Peyer's patch (tissue), 4 donors: ENCODE measurements at regions not wholly inside any gene's neighbourhood (a gene's known extent, or its start where the extent isn't known, plus 50 kb on each side); places are given as distances from the start of the nearest gene placed in this dataset.

ENCODE experiments used
- DNase-seq, 3 donors: peaks; one replicate each; pipeline ENCODE4 v3.0.0-alpha.2; 2017 to 2019
- H3K27ac ChIP-seq, 4 donors: fragments of 200-600 bp; sonication (generic); one replicate each; pipeline ENCODE4 v1.5.1; 2016 to 2019
- H3K27me3 ChIP-seq, 2 donors: fragments of 200-600 bp; sonication (generic); one replicate each; pipeline ENCODE4 v1.5.1; 2019
- H3K36me3 ChIP-seq, 3 donors: fragments of 200-600 bp; sonication (generic); one replicate each; pipeline ENCODE4 v1.5.1; 2016 to 2019
- H3K4me1 ChIP-seq, 4 donors: fragments of 200-600 bp; sonication (generic); one replicate each; pipeline ENCODE4 v1.5.1; 2016 to 2019
- H3K4me3 ChIP-seq, 4 donors: fragments of 200-600 bp; sonication (generic); 1 replicate in 3 of 4; 2 replicates in 1 of 4; pipeline ENCODE4 v1.5.1; 2016 to 2019; ENCODE audit warnings: mild to moderate bottlenecking in 1 of 4
- H3K9me3 ChIP-seq, 4 donors: fragments of 200-600 bp; sonication (generic); one replicate each; pipeline ENCODE4 v1.5.1; 2016 to 2019; ENCODE audit warnings: mild to moderate bottlenecking in 1 of 4
- CTCF ChIP-seq, 6 experiments: fragments of 450-650 bp in 4 of 6; fragments of 200-600 bp in 2 of 6; sonication (generic) in 1 of 6; IDR thresholded peaks; one replicate each; pipeline ENCODE4 v1.5.1; 2017 to 2019; ENCODE audit warnings: antibody characterized with exemption in 6 of 6, mild to moderate bottlenecking in 3 of 6, moderate library complexity in 1 of 6
- POLR2A ChIP-seq, 2 donors: fragments of 450-650 bp; IDR thresholded peaks; one replicate each; pipeline ENCODE4 v1.5.1; 2017; ENCODE audit warnings: antibody characterized with exemption in 2 of 2, mild to moderate bottlenecking in 2 of 2, moderate library complexity in 2 of 2

GRCh38 chr9:86751207-86751606 is 196.1 kb downstream of the GAS1 start:
- DNase-seq, result no peak
- Histone ChIP-seq H3K4me3 (no peak overlapping the region), H3K27ac (no peak overlapping the region), H3K27me3 (no peaks in the 10 kb centered on the region), H3K36me3 (no peaks in the 10 kb centered on the region), H3K9me3 (no peaks in the 10 kb centered on the region), H3K4me1 (no peaks in the 10 kb centered on the region)
- TF ChIP-seq POLR2A (IDR thresholded peaks at IDR 0.05), result no peak
- no peak for TF ChIP-seq CTCF (IDR thresholded peaks at IDR 0.05)

GRCh38 chr9:86749894-86750255 is 197.4 kb downstream of the GAS1 start:
- no peak for DNase-seq
- Histone ChIP-seq H3K4me1 (no peaks in the 10 kb centered on the region), H3K36me3 (no peaks in the 10 kb centered on the region), H3K27ac (no peak overlapping the region), H3K27me3 (no peaks in the 10 kb centered on the region), H3K4me3 (no peak overlapping the region), H3K9me3 (no peaks in the 10 kb centered on the region)
- TF ChIP-seq CTCF (IDR thresholded peaks at IDR 0.05) (no peak), POLR2A (IDR thresholded peaks at IDR 0.05) (no peak)

- no peaks in the 10 kb centered on the region for H3K27me3 ChIP-seq
- TF ChIP-seq CTCF (IDR thresholded peaks at IDR 0.05), result no peak
- TF ChIP-seq POLR2A (IDR thresholded peaks at IDR 0.05), result no peak
- no peaks in the 10 kb centered on the region for H3K36me3 ChIP-seq
- no peaks in the 10 kb centered on the region for H3K4me1 ChIP-seq
- no peak overlapping the region for H3K4me3 ChIP-seq
- DNase-seq, result no peak
- H3K9me3 ChIP-seq, result no peaks in the 10 kb centered on the region
- H3K27ac ChIP-seq, result no peak overlapping the region
Measured at GRCh38 chr9:86749161-86749893, 198.0 kb downstream of the GAS1 start.

- Histone ChIP-seq H3K9me3 (no peaks in the 10 kb centered on the region), H3K27ac (no peak overlapping the region), H3K4me1 (no peaks in the 10 kb centered on the region), H3K27me3 (no peaks in the 10 kb centered on the region), H3K4me3 (no peak overlapping the region), H3K36me3 (no peaks in the 10 kb centered on the region)
- no peak for DNase-seq
- TF ChIP-seq CTCF (IDR thresholded peaks at IDR 0.05) (no peak), POLR2A (IDR thresholded peaks at IDR 0.05) (no peak)
Measured at GRCh38 chr9:86747711-86748110, 199.6 kb downstream of the GAS1 start.

GRCh38 chr9:86741311-86742208 is 205.7 kb downstream of the GAS1 start:
- TF ChIP-seq CTCF (IDR thresholded peaks at IDR 0.05), result no peak
- TF ChIP-seq POLR2A (IDR thresholded peaks at IDR 0.05), result no peak
- Histone ChIP-seq H3K27me3 (no peaks in the 10 kb centered on the region), H3K27ac (no peak overlapping the region), H3K4me1 (no peaks in the 10 kb centered on the region), H3K9me3 (no peaks in the 10 kb centered on the region), H3K4me3 (no peak overlapping the region), H3K36me3 (no peaks in the 10 kb centered on the region)
- no peak for DNase-seq
